WTC11 (cell line): ENCODE measurements at regions not wholly inside any gene's neighbourhood (a gene's known extent, or its start where the extent isn't known, plus 50 kb on each side); places are given as distances from the start of the nearest gene placed in this dataset.

ENCODE experiments used
- ATAC-seq: fragments of 200-7000 bp; cut with Tn5 transposase; 2 replicates; pipeline ENCODE4 v1.10.0; 2021; ENCODE audit warnings: mild to moderate bottlenecking, moderate library complexity
- CTCF ChIA-PET: fragments of 300-600 bp; sonication (Branson Sonifier 250); formaldehyde crosslinking; loops from one replicate; lab custom pipeline; 2021; ENCODE audit warnings: antibody characterized with exemption; lab: Charles Lee
- POLR2A ChIA-PET: fragments of 350-600 bp; sonication (Branson Sonifier 250); formaldehyde crosslinking; loops from one replicate; lab custom pipeline; 2021; ENCODE audit warnings: antibody characterized with exemption; lab: Charles Lee
- DNase-seq: peaks from one replicate; pipeline ENCODE4 v3.0.0; 2021; ENCODE audit warnings: low spot score
- H3K27ac Mint-ChIP-seq: 2 replicates; pipeline ENCODE4 v1.8.0; 2021; ENCODE audit warnings: mixed read lengths
- H3K27me3 Mint-ChIP-seq: 2 replicates; pipeline ENCODE4 v1.8.0; 2021; ENCODE audit warnings: low read depth, mild to moderate bottlenecking, moderate library complexity, mixed read lengths
- H3K36me3 Mint-ChIP-seq: 2 replicates; pipeline ENCODE4 v1.8.0; 2021; ENCODE audit warnings: mixed read lengths
- H3K4me1 Mint-ChIP-seq: 2 replicates; pipeline ENCODE4 v1.8.0; 2022; ENCODE audit warnings: mixed read lengths
- H3K4me3 Mint-ChIP-seq: 2 replicates; pipeline ENCODE4 v1.8.0; 2021; ENCODE audit warnings: mild to moderate bottlenecking, moderate library complexity, mixed read lengths
- H3K9me3 Mint-ChIP-seq: 2 replicates; pipeline ENCODE4 v1.8.0; 2021; ENCODE audit warnings: mixed read lengths
- ARID4B ChIP-seq: sonication (generic); formaldehyde crosslinking; IDR thresholded peaks from 2 replicates; pipeline ENCODE4 v1.8.0; 2023; ENCODE audit warnings: missing genetic modification reagents, mild to moderate bottlenecking, borderline replicate concordance
- ATF1 ChIP-seq: sonication (generic); formaldehyde crosslinking; IDR thresholded peaks from 2 replicates; pipeline ENCODE4 v1.8.1; 2023; ENCODE audit warnings: mild to moderate bottlenecking, moderate library complexity, missing genetic modification reagents
- ATF6 ChIP-seq: sonication (generic); formaldehyde crosslinking; IDR thresholded peaks from 2 replicates; pipeline ENCODE4 v1.8.1; 2023; ENCODE audit warnings: mild to moderate bottlenecking, missing genetic modification reagents
- CREB1 ChIP-seq: sonication (generic); formaldehyde crosslinking; IDR thresholded peaks from 2 replicates; pipeline ENCODE4 v1.8.0; 2023; ENCODE audit warnings: mild to moderate bottlenecking, missing genetic modification reagents
- ETV6 ChIP-seq: sonication (generic); formaldehyde crosslinking; IDR thresholded peaks from 2 replicates; pipeline ENCODE4 v1.8.1; 2022; ENCODE audit warnings: mild to moderate bottlenecking, missing genetic modification reagents
- GABPB1 ChIP-seq: sonication (generic); formaldehyde crosslinking; IDR thresholded peaks from 2 replicates; pipeline ENCODE4 v1.8.1; 2023; ENCODE audit warnings: mild to moderate bottlenecking, missing genetic modification reagents
- HMGA2 ChIP-seq: fragments of 250-450 bp; sonication (Bioruptor Pico); IDR thresholded peaks from 2 replicates; pipeline ENCODE4 v1.4.0; 2021; ENCODE audit warnings: mild to moderate bottlenecking, moderate library complexity
- KAT7 ChIP-seq: sonication (generic); formaldehyde crosslinking; IDR thresholded peaks from 2 replicates; pipeline ENCODE4 v1.8.1; 2023; ENCODE audit warnings: missing genetic modification reagents, mild to moderate bottlenecking, borderline replicate concordance
- NFATC4 ChIP-seq: fragments of 250-450 bp; sonication (Bioruptor Pico); IDR thresholded peaks from 2 replicates; pipeline ENCODE4 v1.9.0; 2021; ENCODE audit warnings: mild to moderate bottlenecking
- NFE2L1 ChIP-seq: sonication (generic); formaldehyde crosslinking; IDR thresholded peaks from 2 replicates; pipeline ENCODE4 v1.8.1; 2023; ENCODE audit warnings: missing genetic modification reagents
- PRRX2 ChIP-seq: fragments of 250-450 bp; sonication (Bioruptor Pico); IDR thresholded peaks from 2 replicates; pipeline ENCODE4 v1.8.0; 2021; ENCODE audit warnings: mild to moderate bottlenecking
- RORB ChIP-seq: fragments of 250-450 bp; sonication (Bioruptor Pico); IDR thresholded peaks from 2 replicates; pipeline ENCODE4 v1.9.0; 2021; ENCODE audit warnings: mild to moderate bottlenecking
- ZBTB21 ChIP-seq: sonication (generic); formaldehyde crosslinking; IDR thresholded peaks from 2 replicates; pipeline ENCODE4 v1.8.1; 2023; ENCODE audit warnings: mild to moderate bottlenecking, missing genetic modification reagents, borderline replicate concordance
- ZNF396 ChIP-seq: fragments of 250-450 bp; sonication (Bioruptor Pico); IDR thresholded peaks from 2 replicates; pipeline ENCODE4 v1.8.0; 2021; ENCODE audit warnings: mild to moderate bottlenecking, moderate library complexity, borderline replicate concordance
- ZNF416 ChIP-seq: fragments of 250-450 bp; sonication (Bioruptor Pico); IDR thresholded peaks from 2 replicates; pipeline ENCODE4 v1.9.0; 2021; ENCODE audit warnings: mild to moderate bottlenecking, inconsistent platforms
- ZNF423 ChIP-seq: fragments of 250-450 bp; sonication (Bioruptor Pico); IDR thresholded peaks from 2 replicates; pipeline ENCODE4 v2.1.2; 2022; ENCODE audit warnings: mild to moderate bottlenecking, moderate library complexity
- TF ChIP-seq, protein P1 (sequence below): fragments of 250-450 bp; sonication (Bioruptor Pico); IDR thresholded peaks from 2 replicates; pipeline ENCODE4 v1.9.0; 2021; ENCODE audit warnings: mild to moderate bottlenecking
- TF ChIP-seq, protein P2 (sequence below): sonication (generic); formaldehyde crosslinking; IDR thresholded peaks from 2 replicates; pipeline ENCODE4 v1.8.0; 2022; ENCODE audit warnings: mild to moderate bottlenecking, missing genetic modification reagents
- TF ChIP-seq, protein P3 (sequence below): fragments of 250-450 bp; sonication (Bioruptor Pico); IDR thresholded peaks from 2 replicates; pipeline ENCODE4 v1.9.0; 2021; ENCODE audit warnings: mild to moderate bottlenecking, borderline replicate concordance

- no peaks in the 10 kb centered on the region for H3K27me3 Mint-ChIP-seq
- peaks cover 2% of the 10 kb centered on the region; the same call in 1 of the 2 replicates for H3K36me3 Mint-ChIP-seq
- H3K27ac Mint-ChIP-seq: no peak overlapping the region
- H3K4me1 Mint-ChIP-seq: peaks cover 19% of the 10 kb centered on the region
- H3K9me3 Mint-ChIP-seq: peaks cover 11% of the 10 kb centered on the region
- DNase-seq (no peak), ATAC-seq (no peak)
- no peak overlapping the region for H3K4me3 Mint-ChIP-seq
- TF ChIP-seq ATF1 (no peak), GABPB1 (CRISPR knock-in tag) (no peak), RORB (CRISPR knock-in tag) (no peak), CREB1 (CRISPR knock-in tag) (no peak), ARID4B (no peak), ETV6 (no peak), ATF6 (CRISPR knock-in tag) (no peak), ZNF416 (CRISPR knock-in tag) (no peak), ZNF423 (CRISPR knock-in tag) (no peak)
- CTCF ChIA-PET: no interaction called here
- POLR2A ChIA-PET: no interaction called here
Measured at GRCh38 chr2:144854596-144854995, 334.7 kb upstream of the ZEB2 start.

DNA sequence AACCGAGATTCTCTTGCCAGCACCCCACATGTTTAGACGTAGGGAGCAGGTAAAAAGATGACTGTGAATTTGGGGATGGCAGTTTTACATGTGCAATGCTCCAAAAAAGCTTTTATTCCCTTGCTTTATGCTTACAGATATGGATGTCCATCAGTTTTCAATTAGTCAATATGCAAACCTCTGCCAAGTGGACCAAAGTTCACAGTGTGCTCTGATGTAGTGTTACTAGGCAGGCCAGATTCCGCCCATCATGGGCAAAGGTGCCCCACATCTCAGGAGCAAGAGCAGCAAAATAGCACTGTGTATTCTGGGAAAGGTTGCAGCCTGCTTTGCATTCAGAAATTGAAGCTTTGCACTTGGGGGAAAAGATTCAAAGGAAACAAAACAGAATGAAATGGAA lies 329.7 kb upstream of the ZEB2 start:
- no peak overlapping the region for H3K27ac Mint-ChIP-seq
- H3K27me3 Mint-ChIP-seq: no peaks in the 10 kb centered on the region
- H3K36me3 Mint-ChIP-seq: peaks cover 2% of the 10 kb centered on the region; the same call in 1 of the 2 replicates
- ChIA-PET CTCF (no interaction called here), POLR2A (no interaction called here)
- no peak for ATAC-seq
- H3K9me3 Mint-ChIP-seq: peaks cover 7% of the 10 kb centered on the region
- no peak for DNase-seq
- TF ChIP-seq RORB (CRISPR knock-in tag) (no peak), HMGA2 (CRISPR knock-in tag) (no peak), ZNF423 (CRISPR knock-in tag) (no peak), ZNF396 (CRISPR knock-in tag) (no peak), NFATC4 (CRISPR knock-in tag) (no peak), KAT7 (CRISPR knock-in tag) (no peak), NFE2L1 (CRISPR knock-in tag) (no peak)
- H3K4me3 Mint-ChIP-seq: no peak overlapping the region
- H3K4me1 Mint-ChIP-seq: peaks cover 27% of the 10 kb centered on the region

DNA sequence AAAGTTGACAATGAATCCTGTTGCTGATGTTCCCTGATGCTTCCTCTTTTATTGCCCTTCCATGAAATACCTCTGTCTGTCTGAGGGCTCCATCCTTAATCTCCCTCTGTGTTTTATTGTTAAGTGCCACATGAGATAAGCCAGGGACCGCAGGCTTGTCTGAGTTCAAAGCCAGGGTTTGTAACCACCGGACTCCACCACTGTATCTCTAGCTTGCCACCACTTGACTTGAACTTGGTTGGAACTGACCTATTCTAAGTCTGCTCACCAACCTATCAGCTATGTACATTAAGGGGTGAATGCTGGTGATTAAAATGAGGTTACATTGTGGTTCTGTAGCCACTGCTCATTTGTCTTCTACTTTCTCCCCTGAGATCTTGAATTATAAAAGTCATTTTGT lies 328.5 kb upstream of the ZEB2 start:
- H3K27me3 Mint-ChIP-seq: no peaks in the 10 kb centered on the region
- H3K4me3 Mint-ChIP-seq: no peak overlapping the region
- ATAC-seq: no peak
- H3K36me3 Mint-ChIP-seq: no peaks in the 10 kb centered on the region
- H3K9me3 Mint-ChIP-seq: no peaks in the 10 kb centered on the region; the same call in 1 of the 2 replicates
- peaks cover 27% of the 10 kb centered on the region for H3K4me1 Mint-ChIP-seq
- POLR2A ChIA-PET: no interaction called here
- H3K27ac Mint-ChIP-seq: no peak overlapping the region
- CTCF ChIA-PET: no interaction called here
- no peak for DNase-seq
- TF ChIP-seq ZBTB21 (CRISPR knock-in tag) (no peak), PRRX2 (CRISPR knock-in tag) (no peak), NFATC4 (CRISPR knock-in tag) (no peak)
- TF ChIP-seq, protein P1, sequence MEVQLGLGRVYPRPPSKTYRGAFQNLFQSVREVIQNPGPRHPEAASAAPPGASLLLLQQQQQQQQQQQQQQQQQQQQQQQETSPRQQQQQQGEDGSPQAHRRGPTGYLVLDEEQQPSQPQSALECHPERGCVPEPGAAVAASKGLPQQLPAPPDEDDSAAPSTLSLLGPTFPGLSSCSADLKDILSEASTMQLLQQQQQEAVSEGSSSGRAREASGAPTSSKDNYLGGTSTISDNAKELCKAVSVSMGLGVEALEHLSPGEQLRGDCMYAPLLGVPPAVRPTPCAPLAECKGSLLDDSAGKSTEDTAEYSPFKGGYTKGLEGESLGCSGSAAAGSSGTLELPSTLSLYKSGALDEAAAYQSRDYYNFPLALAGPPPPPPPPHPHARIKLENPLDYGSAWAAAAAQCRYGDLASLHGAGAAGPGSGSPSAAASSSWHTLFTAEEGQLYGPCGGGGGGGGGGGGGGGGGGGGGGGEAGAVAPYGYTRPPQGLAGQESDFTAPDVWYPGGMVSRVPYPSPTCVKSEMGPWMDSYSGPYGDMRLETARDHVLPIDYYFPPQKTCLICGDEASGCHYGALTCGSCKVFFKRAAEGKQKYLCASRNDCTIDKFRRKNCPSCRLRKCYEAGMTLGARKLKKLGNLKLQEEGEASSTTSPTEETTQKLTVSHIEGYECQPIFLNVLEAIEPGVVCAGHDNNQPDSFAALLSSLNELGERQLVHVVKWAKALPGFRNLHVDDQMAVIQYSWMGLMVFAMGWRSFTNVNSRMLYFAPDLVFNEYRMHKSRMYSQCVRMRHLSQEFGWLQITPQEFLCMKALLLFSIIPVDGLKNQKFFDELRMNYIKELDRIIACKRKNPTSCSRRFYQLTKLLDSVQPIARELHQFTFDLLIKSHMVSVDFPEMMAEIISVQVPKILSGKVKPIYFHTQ (CRISPR knock-in tag): no peak
- TF ChIP-seq, protein P2, sequence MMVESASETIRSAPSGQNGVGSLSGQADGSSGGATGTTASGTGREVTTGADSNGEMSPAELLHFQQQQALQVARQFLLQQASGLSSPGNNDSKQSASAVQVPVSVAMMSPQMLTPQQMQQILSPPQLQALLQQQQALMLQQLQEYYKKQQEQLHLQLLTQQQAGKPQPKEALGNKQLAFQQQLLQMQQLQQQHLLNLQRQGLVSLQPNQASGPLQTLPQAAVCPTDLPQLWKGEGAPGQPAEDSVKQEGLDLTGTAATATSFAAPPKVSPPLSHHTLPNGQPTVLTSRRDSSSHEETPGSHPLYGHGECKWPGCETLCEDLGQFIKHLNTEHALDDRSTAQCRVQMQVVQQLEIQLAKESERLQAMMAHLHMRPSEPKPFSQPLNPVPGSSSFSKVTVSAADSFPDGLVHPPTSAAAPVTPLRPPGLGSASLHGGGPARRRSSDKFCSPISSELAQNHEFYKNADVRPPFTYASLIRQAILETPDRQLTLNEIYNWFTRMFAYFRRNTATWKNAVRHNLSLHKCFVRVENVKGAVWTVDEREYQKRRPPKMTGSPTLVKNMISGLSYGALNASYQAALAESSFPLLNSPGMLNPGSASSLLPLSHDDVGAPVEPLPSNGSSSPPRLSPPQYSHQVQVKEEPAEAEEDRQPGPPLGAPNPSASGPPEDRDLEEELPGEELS (CRISPR knock-in tag): no peak
- TF ChIP-seq, protein P3, sequence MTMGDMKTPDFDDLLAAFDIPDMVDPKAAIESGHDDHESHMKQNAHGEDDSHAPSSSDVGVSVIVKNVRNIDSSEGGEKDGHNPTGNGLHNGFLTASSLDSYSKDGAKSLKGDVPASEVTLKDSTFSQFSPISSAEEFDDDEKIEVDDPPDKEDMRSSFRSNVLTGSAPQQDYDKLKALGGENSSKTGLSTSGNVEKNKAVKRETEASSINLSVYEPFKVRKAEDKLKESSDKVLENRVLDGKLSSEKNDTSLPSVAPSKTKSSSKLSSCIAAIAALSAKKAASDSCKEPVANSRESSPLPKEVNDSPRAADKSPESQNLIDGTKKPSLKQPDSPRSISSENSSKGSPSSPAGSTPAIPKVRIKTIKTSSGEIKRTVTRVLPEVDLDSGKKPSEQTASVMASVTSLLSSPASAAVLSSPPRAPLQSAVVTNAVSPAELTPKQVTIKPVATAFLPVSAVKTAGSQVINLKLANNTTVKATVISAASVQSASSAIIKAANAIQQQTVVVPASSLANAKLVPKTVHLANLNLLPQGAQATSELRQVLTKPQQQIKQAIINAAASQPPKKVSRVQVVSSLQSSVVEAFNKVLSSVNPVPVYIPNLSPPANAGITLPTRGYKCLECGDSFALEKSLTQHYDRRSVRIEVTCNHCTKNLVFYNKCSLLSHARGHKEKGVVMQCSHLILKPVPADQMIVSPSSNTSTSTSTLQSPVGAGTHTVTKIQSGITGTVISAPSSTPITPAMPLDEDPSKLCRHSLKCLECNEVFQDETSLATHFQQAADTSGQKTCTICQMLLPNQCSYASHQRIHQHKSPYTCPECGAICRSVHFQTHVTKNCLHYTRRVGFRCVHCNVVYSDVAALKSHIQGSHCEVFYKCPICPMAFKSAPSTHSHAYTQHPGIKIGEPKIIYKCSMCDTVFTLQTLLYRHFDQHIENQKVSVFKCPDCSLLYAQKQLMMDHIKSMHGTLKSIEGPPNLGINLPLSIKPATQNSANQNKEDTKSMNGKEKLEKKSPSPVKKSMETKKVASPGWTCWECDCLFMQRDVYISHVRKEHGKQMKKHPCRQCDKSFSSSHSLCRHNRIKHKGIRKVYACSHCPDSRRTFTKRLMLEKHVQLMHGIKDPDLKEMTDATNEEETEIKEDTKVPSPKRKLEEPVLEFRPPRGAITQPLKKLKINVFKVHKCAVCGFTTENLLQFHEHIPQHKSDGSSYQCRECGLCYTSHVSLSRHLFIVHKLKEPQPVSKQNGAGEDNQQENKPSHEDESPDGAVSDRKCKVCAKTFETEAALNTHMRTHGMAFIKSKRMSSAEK (CRISPR knock-in tag): no peak
